ENCODE measurements at regions not wholly inside any gene's neighbourhood (a gene's known extent, or its start where the extent isn't known, plus 50 kb on each side); places are given as distances from the start of the nearest gene placed in this dataset.

DNA sequence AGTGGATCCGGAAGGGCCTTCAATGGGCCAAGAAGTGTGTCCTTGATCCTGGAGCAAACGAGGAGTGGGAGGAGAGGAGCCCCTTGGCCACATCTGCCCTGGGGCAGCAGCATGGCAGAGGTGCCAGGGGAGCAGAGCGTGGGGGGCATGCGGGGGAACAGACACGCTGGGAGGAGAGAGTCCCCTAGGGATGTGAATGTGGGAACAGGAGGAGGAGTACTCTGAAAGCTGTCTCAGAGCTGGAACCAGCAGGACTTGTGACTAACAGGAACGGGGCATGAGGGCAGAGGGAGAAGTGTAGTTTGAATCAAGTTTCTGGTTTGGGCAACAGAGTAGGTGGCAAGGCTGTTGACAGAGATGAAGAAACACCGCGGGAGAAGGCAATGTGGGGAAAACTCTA is 54.5 kb upstream of the SLC35C1 start:
- Histone ChIP-seq H3K4me3 (no peak overlapping the region), H3K27me3 (no peaks in the 10 kb centered on the region), H3K4me1 (peaks cover 0 to 4% of the 10 kb centered on the region in 2 donors), H3K36me3 (no peaks in the 10 kb centered on the region), H3K9me3 (no peaks in the 10 kb centered on the region), H3K27ac (no peak overlapping the region)
- TF ChIP-seq, protein P1, sequence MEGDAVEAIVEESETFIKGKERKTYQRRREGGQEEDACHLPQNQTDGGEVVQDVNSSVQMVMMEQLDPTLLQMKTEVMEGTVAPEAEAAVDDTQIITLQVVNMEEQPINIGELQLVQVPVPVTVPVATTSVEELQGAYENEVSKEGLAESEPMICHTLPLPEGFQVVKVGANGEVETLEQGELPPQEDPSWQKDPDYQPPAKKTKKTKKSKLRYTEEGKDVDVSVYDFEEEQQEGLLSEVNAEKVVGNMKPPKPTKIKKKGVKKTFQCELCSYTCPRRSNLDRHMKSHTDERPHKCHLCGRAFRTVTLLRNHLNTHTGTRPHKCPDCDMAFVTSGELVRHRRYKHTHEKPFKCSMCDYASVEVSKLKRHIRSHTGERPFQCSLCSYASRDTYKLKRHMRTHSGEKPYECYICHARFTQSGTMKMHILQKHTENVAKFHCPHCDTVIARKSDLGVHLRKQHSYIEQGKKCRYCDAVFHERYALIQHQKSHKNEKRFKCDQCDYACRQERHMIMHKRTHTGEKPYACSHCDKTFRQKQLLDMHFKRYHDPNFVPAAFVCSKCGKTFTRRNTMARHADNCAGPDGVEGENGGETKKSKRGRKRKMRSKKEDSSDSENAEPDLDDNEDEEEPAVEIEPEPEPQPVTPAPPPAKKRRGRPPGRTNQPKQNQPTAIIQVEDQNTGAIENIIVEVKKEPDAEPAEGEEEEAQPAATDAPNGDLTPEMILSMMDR (IDR thresholded peaks at IDR 0.05 in 4 of 5, conservative IDR thresholded peaks at IDR 0.05 in 1 of 5): no peak
- no peak for TF ChIP-seq POLR2A (IDR thresholded peaks at IDR 0.05)
- DNase-seq (no peak), ATAC-seq (no peak)
- in situ Hi-C loops (cut with MboI; ENCODE audit: low sequenced_read_pairs in 4 of 4) (loop anchor here in 3 of 4 donors (25.0 kb wide), 2 partner anchors 88 to 213 kb away; partner anchors contain the start of gene CHST1 (in 1 of the 3)), intact Hi-C loops (cut with DNase I; ENCODE audit: low total_unique reads) (no loop called here)

DNA sequence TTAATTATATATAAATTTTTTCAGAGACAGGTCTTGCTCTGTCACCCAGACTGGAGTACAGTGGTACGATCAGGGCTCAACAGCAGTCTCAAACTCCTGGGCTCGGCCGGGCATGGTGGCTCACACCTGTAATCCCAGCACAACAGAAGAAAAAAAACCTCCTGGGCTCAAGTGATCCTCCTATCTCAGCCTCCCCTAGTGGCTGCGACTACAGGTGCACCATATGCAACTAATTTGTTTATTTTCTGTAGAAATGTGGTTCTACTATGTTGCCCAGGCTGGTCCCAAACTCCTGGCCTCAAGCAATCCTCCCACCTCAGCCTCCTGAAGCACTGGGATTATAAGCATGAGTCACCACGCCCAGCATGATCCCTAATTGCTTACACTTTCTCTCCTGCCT is 56.1 kb upstream of the SLC35C1 start:
- Histone ChIP-seq H3K27me3 (no peaks in the 10 kb centered on the region), H3K36me3 (no peaks in the 10 kb centered on the region), H3K9me3 (no peaks in the 10 kb centered on the region), H3K4me1 (peaks cover 0 to 4% of the 10 kb centered on the region in 2 donors), H3K27ac (no peak overlapping the region), H3K4me3 (no peak overlapping the region)
- DNase-seq: no peak
- in situ Hi-C loops (cut with MboI; ENCODE audit: low sequenced_read_pairs in 4 of 4) (no loop called here), intact Hi-C loops (cut with DNase I; ENCODE audit: low total_unique reads) (loop anchor here (10.0 kb wide), 1 partner anchor 194 kb away; no protein-coding TSS in a partner anchor)
- ATAC-seq: no peak
- TF ChIP-seq, protein P1 (IDR thresholded peaks at IDR 0.05 in 4 of 5, conservative IDR thresholded peaks at IDR 0.05 in 1 of 5): no peak
- TF ChIP-seq POLR2A (IDR thresholded peaks at IDR 0.05): no peak

DNA sequence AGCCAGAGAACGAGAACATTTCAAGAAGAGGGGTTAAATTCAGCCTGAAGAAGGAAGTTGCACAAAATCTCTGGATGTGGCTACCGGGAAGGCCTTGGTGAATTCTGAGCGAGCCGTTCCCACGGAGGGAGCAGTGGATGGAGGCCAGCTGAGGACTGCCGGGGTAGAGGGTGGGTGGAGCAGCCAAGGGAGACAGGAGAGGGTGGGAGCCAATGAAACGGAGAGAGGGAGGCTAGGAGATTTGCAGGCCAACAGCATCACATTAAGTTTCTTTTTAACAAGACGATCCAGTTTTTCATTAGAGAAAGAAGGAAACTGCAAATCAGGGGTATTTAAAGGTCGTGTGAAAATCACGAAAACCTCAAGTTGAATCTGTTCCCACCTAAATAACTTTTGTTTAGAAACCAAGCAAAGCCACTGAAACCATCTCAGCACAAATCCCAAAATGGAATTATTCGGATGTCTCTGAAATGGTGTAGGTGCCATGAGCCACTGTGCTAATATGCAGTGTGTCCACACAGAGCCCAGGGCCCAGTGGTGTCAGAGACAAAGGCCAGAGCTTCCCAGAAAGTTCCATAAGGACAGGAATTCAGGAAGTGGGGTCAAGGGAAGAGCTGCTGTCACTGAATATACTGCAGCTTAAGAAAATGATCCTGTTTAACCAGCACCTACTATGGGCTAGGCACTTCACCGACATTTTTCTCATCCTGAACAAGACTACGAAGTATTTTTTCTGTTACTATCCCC is 59.7 kb upstream of the SLC35C1 start:
- in situ Hi-C loops (cut with MboI; ENCODE audit: low sequenced_read_pairs in 4 of 4) (no loop called here), intact Hi-C loops (cut with DNase I; ENCODE audit: low total_unique reads) (loop anchor here (10.0 kb wide), 1 partner anchor 190 kb away; no protein-coding TSS in a partner anchor)
- TF ChIP-seq POLR2A (IDR thresholded peaks at IDR 0.05): no peak
- TF ChIP-seq, protein P1 (IDR thresholded peaks at IDR 0.05 in 4 of 5, conservative IDR thresholded peaks at IDR 0.05 in 1 of 5): no peak
- Histone ChIP-seq H3K9me3 (no peaks in the 10 kb centered on the region), H3K27me3 (no peaks in the 10 kb centered on the region), H3K27ac (peak overlapping the region in 3 of 4 donors; percentile 3 to 53 (median 46)), H3K4me3 (no peak overlapping the region), H3K36me3 (no peaks in the 10 kb centered on the region), H3K4me1 (peaks cover 13 to 15% of the 10 kb centered on the region in 2 donors)
- DNase-seq (no peak), ATAC-seq (no peak)

DNA sequence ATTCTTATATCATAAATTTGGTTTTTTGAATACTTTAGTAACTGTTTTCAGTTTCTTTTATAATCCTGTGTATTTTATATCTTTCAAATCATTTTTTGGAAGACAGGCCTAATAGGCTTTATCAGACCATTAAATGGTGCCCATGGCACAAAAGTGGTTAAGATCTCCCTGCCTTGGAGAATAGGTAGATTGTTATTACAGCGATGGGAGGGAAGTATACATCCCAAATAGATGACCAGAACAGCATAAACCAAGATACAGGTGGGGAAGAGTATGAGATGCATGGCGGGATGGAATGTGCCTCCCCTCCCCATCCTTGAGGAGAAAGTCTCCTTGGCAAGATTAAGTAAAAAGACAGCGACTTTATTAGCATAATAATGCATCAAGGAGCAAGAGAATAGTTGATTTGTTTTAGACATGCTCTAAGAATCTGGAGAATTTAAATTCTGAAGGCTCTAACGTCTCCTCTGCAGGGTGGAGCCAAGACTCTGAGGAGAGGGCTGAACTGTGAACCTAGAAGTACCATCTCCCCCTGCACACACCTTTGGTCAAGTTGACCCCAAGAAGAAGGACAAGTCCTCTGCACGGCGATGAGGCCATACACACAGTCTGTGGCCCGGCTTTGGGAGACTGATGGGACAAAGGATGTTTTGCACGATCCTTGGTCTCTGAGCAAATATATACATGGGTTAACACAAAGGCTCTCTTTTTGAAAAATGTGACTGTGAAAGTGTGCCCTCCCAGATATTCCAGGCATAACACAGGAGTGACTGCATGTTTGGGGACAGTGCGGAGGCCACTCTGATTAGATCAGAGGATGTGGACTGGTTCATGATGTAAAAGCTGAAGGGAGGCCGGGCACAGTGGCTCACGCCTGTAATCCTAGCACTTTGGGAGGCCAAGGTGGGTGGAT is 61.1 kb upstream of the SLC35C1 start:
- H3K27me3 ChIP-seq: no peaks in the 10 kb centered on the region
- H3K27ac ChIP-seq: no peak overlapping the region
- ATAC-seq (no peak), DNase-seq (no peak)
- no peaks in the 10 kb centered on the region for H3K9me3 ChIP-seq
- H3K4me3 ChIP-seq: no peak overlapping the region
- intact Hi-C loops (cut with DNase I; ENCODE audit: low total_unique reads) (loop anchor here (5.0 to 10.0 kb wide), 2 partner anchors 77 to 189 kb away; partner anchors contain the start of gene CHST1), in situ Hi-C loops (cut with MboI; ENCODE audit: low sequenced_read_pairs in 4 of 4) (no loop called here)
- peaks cover 13 to 15% of the 10 kb centered on the region in 2 donors for H3K4me1 ChIP-seq
- H3K36me3 ChIP-seq: no peaks in the 10 kb centered on the region
- no peak for TF ChIP-seq POLR2A (IDR thresholded peaks at IDR 0.05)
- TF ChIP-seq, protein P1 (IDR thresholded peaks at IDR 0.05 in 4 of 5, conservative IDR thresholded peaks at IDR 0.05 in 1 of 5): no peak

All from gastrocnemius medialis (tissue), 4 donors.